HG03439 (cell line): ENCODE measurements at regions not wholly inside any gene's neighbourhood (a gene's known extent, or its start where the extent isn't known, plus 50 kb on each side); places are given as distances from the start of the nearest gene placed in this dataset.
"Not testable (repeated sequence)": the region's sequence is repeated elsewhere in the genome, so short reads cannot be mapped to it uniquely, and the experiment has no call there.

Experiments
- ATAC-seq: cut with Tn5 transposase; IDR thresholded peaks from one replicate; pipeline ENCODE4 v1.9.1; 2021; ENCODE audit warnings: mild to moderate bottlenecking, moderate library complexity; ENCODE audit not compliant: unreplicated experiment

- ATAC-seq = no peak
These were observed 497.0 kb downstream of the DTWD2 start for GRCh38 chr5:118491351-118491750.

- ATAC-seq = no peak
These were observed 501.6 kb downstream of the DTWD2 start for GRCh38 chr5:118486647-118487225.

GRCh38 chr5:118479285-118479684, 509.1 kb downstream of the DTWD2 start:
- ATAC-seq = no peak

- no peak for ATAC-seq
These were observed 509.5 kb downstream of the DTWD2 start for GRCh38 chr5:118478852-118479251.

GRCh38 chr5:118468085-118468484, 520.3 kb downstream of the DTWD2 start:
- no peak for ATAC-seq

GRCh38 chr5:118467103-118467502, 521.2 kb downstream of the DTWD2 start:
- no peak for ATAC-seq

GRCh38 chr5:118466418-118466817, 521.9 kb downstream of the DTWD2 start:
- no peak for ATAC-seq

- ATAC-seq = not testable (repeated sequence)
These were observed 526.1 kb downstream of the DTWD2 start for GRCh38 chr5:118462276-118462675.

- ATAC-seq = no peak
These were observed 526.9 kb downstream of the DTWD2 start for GRCh38 chr5:118461436-118461835.

GRCh38 chr5:118459490-118459889, 528.9 kb downstream of the DTWD2 start:
- no peak for ATAC-seq

- no peak for ATAC-seq
These were observed 532.3 kb downstream of the DTWD2 start for GRCh38 chr5:118456085-118456484.

GRCh38 chr5:118451697-118452247, 536.6 kb downstream of the DTWD2 start:
- ATAC-seq = no peak

- ATAC-seq = no peak
These were observed 537.6 kb downstream of the DTWD2 start for GRCh38 chr5:118450554-118451332.

GRCh38 chr5:118447350-118447749, 541.0 kb downstream of the DTWD2 start:
- ATAC-seq = no peak

GRCh38 chr5:118441956-118442355, 546.4 kb downstream of the DTWD2 start:
- ATAC-seq = no peak

- ATAC-seq = no peak
These were observed 547.3 kb downstream of the DTWD2 start for GRCh38 chr5:118441034-118441433.

GRCh38 chr5:118440496-118440895, 547.9 kb downstream of the DTWD2 start:
- ATAC-seq = no peak

GRCh38 chr5:118439831-118440230, 548.5 kb downstream of the DTWD2 start:
- no peak for ATAC-seq

GRCh38 chr5:118435131-118435530, 553.2 kb downstream of the DTWD2 start:
- no peak for ATAC-seq

- ATAC-seq = no peak
These were observed 553.8 kb downstream of the DTWD2 start for GRCh38 chr5:118434522-118434921.

GRCh38 chr5:118430076-118430475, 558.3 kb downstream of the DTWD2 start:
- ATAC-seq = no peak

- ATAC-seq = no peak
These were observed 580.4 kb downstream of the DTWD2 start for GRCh38 chr5:118407958-118408357.
